NCI-H2196 (cell line): ENCODE measurements at regions not wholly inside any gene's neighbourhood (a gene's known extent, or its start where the extent isn't known, plus 50 kb on each side); places are given as distances from the start of the nearest gene placed in this dataset.
"Not testable (repeated sequence)": the region's sequence is repeated elsewhere in the genome, so short reads cannot be mapped to it uniquely, and the experiment has no call there.

Experiments used
- DNase-seq: peaks from one replicate; lab custom pipeline; 2025; ENCODE audit not compliant: unreplicated experiment; lab: John Stamatoyannopoulos, UW

GRCh38 chr5:104352954-104353353, 790.4 kb upstream of the NUDT12 start:
- DNase-seq = no peak

GRCh38 chr5:104347119-104347708, 784.6 kb upstream of the NUDT12 start:
- DNase-seq = no peak

GRCh38 chr5:104345222-104346016, 782.8 kb upstream of the NUDT12 start:
- DNase-seq = no peak

DNA sequence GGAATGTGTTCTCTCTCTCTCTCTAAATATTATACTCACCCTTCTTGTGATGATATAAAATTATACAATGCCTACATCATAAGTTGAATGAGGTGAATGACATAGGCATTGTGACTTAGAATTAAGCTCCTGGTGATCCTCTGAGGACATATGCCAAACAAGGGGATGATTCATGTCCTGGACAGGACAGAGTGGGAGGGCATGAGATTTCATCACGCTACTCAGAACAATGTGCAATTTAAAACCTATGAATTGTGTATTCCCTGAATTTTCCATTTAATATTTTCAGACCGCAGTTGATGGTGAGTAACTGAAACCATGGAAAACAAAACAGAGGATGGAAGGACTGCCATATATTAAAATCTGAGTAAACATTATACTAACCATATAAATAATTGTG, 782.2 kb upstream of the NUDT12 start:
- DNase-seq = no peak

- no peak for DNase-seq
Measured at GRCh38 chr5:104327801-104328200, 765.2 kb upstream of the NUDT12 start.

DNA sequence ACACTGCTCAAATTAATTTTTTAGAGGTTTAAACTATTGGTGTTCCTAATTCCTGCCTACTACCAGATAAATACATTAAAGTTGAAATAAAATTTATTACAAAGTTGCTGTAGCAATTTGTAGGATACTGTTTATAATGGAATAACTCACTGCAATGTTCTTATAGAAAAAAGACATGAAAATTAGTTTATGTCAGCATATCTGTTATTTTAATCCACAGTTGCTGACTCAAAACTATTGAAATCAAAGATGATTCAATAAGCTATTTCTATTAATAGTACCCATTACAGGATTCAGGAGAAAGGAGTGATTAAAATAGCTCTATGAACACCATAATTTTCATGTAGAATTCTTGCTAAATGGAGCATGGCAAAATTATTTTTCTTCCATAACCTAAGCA, 764.4 kb upstream of the NUDT12 start:
- no peak for DNase-seq

GRCh38 chr5:104325356-104325755, 762.8 kb upstream of the NUDT12 start:
- no peak for DNase-seq

GRCh38 chr5:104316676-104317075, 754.1 kb upstream of the NUDT12 start:
- not testable (repeated sequence) for DNase-seq

DNA sequence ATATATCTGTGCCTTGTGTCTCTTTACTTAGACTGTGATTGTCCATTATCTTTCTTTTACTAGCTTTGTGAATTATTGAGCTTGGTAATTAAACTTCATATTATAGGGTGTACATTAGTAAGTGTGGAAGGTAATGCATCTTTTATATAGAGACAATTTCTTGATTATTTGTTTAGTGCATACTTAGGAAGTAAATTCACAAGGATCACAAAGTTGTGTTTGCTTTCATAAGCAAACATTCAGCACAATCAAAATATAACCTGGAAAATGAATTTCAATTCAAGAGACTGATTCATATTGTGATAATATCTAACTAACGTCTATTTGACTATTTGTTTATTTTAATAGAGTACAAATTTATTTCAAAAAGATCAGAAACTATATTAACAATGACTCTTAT, 749.9 kb upstream of the NUDT12 start:
- DNase-seq = no peak

DNA sequence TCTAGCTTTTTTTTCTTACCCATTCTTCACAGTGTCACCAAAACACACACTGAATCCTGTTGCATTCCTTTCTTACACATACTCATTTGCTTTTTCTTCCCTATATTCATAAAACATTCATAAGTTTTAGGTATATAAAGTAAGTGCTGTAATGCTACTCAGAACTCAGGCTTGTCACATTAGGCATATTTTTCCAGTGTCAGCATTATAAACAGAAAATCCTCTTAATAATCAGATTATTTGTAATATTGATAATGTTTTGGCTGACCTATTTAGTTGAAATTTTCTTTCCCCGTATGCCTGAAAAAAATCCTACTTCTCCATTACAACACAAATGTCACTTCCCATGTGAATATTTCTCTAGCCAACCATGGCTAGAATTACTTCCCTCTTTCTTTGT, 743.0 kb upstream of the NUDT12 start:
- DNase-seq = no peak

DNA sequence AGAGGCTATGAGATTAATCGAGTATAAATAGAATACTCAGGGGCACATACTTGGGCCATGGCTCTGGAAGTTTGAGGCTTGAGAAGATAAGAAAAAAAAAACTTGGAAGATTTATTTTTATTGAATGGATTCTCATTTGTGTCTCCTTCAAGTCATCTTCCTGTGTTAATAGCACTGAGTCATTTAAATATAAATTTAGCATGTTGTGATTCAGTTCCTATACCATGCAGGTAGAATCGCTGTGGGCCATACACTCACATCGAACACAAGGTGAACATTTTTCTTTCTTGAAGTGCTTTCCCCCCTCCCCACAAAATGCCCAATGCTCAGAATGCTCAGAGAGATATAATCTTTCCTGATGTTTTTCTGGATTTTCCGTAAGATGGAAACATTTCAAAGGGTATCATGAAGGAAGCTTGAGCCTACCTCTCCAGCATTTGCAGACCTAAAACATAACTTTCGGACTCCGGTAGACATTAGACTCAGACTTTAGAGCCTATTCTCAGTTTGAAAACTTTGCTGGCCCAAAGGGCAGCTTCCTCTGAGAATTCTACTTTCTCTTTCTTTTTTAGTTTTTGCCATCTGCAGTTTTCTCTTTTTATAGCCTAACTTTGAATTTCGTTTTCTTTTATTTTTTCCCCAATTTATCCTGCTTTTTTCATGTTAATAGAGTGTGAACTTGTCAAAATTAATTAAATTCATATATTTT, 737.6 kb upstream of the NUDT12 start:
- no peak for DNase-seq

- no peak for DNase-seq
Measured at GRCh38 chr5:104298518-104298917, 735.9 kb upstream of the NUDT12 start.

DNA sequence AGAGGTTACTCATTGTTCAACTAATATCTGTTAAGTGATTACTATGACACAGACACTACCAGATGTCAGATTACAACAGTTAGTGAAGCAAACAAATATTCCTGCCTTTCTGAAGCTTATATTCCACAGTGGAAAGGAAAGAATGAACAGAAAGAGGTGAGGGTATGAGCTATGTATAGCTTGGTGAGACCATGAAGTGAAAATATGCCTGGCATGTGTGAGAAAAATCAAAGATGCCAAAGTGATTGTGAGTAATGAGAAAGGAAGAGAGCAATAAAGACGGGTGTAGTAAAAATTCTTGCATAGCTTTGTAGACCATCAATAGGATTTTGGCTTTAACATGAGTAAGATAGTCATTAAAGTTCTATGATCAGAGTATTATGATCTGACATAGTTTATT, 734.5 kb upstream of the NUDT12 start:
- DNase-seq = no peak

DNA sequence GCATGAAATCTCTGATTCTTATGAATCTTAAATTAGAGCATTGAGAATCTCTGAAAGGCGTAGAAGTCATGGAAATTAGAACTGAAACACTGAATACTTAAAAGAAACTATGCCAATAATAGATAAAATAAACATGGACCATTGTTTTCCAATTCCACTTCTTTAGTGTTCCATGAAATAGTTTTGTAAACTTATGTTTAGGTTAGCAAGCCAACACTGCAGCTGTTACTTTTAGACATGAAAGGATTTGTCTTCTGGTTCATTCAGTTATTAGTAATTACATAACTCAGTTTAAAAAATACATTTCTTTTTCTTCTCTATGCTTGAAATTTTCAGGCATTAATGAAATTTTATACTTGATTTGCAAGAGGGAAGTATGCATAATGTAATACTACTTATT, 733.4 kb upstream of the NUDT12 start:
- DNase-seq = no peak

DNA sequence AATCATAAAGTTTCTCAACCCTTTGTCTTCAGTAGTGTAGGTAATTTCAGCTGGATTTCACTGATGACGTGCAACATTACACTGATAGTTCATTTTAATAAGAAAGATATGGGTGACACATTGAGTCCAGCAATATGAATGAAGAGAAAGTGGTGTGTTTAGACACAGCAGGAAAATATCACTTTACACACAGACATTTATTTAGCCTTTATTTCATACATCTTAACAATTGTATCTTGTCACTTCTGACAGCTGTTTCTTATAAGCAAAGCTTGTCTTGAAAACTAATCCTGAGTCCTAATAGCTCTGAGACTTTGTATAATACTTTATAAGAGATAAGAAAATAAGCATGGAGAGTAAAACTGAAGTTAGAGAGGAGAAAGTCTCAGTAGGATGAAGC, 720.5 kb upstream of the NUDT12 start:
- no peak for DNase-seq

- DNase-seq = no peak
Measured at GRCh38 chr5:104273725-104274124, 711.1 kb upstream of the NUDT12 start.

- no peak for DNase-seq
Measured at GRCh38 chr5:104267320-104268015, 704.9 kb upstream of the NUDT12 start.

GRCh38 chr5:104266161-104266560, 703.6 kb upstream of the NUDT12 start:
- DNase-seq = no peak

DNA sequence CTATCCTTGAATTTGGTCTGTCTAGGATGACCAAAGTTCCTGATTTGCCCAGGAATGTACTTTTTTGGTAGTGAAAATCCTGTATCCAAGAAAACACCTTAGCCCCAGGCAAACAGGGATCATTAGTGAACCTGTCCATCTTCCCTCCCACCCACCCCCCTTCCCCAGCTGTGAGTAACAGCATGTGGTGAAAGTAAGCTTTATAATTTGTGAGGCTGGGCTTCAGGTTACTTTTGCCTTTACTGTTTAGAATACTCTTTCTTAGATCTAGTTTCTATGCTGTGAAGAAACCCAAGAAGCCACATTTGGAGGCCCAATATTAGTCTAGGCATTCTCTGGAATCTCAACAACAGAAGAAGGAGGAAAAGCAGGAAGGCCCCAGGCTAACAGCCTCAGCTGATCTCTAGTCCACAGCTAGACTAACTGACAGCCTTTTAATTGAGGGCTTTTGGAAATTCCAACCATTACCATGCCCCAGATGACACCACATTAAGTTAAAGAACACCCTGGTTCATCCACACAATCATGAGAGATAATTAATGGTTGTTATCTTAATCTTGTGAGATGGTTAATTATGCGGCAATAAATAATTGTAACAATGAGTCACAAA, 703.0 kb upstream of the NUDT12 start:
- DNase-seq = no peak

DNA sequence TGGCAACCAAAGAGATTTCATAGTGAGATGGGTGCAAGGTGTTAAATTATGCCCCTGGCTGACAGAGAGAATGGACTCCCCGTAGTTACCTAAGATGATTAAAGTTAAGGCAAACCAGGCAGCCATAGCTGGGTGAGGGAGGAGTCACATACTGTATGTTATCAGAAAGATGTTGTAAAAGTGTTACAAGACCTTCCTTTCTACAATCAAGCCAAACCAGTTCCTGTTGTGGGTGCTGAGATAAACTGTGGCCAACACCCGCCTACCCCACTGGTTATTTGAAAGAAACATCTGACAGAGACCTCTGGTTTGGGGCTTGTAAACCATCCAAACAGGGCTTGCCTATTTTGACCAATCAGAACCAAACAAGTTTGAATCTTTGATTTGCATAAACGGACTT, 684.7 kb upstream of the NUDT12 start:
- no peak for DNase-seq

DNA sequence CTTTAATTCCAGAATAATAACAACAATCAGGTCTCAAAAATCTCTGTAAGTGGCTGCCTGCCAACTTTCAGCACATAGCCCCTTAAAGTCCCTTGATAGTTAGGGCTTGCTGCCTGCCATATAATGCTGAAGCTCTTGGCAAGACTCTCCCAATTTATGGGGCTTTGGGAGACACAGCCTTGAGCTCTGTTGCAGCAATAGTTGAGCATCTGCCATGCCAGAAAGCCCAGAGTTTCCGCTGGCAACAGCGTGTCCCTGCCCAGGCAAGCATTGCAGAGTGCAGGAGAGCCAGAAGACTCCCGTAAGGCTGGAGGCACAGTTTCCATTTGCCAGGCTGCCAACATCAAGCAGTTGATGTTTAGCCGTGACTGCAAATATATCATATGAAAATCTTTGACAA, 678.5 kb upstream of the NUDT12 start:
- DNase-seq = no peak
